ENCODE measurements at regions not wholly inside any gene's neighbourhood (a gene's known extent, or its start where the extent isn't known, plus 50 kb on each side); places are given as distances from the start of the nearest gene placed in this dataset.

DNA sequence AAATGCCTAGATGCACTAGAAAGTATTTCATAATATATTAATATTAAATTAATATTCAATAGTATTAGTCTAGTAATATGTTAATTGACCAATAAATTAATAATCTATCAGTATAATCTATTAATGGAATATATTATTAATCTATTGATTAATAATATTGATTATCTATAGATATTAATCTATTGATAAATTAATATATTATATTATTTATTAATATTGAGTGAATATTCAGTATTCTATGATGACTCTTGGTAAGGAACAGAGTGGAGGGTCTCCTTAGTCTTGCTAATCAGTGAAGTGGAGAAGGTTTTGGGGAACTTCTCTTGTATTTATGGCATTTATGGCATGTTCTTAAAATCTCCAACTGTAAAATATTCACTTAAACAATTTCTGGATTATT is 679.3 kb upstream of the FLRT2 start:
- TF ChIP-seq, protein P1, sequence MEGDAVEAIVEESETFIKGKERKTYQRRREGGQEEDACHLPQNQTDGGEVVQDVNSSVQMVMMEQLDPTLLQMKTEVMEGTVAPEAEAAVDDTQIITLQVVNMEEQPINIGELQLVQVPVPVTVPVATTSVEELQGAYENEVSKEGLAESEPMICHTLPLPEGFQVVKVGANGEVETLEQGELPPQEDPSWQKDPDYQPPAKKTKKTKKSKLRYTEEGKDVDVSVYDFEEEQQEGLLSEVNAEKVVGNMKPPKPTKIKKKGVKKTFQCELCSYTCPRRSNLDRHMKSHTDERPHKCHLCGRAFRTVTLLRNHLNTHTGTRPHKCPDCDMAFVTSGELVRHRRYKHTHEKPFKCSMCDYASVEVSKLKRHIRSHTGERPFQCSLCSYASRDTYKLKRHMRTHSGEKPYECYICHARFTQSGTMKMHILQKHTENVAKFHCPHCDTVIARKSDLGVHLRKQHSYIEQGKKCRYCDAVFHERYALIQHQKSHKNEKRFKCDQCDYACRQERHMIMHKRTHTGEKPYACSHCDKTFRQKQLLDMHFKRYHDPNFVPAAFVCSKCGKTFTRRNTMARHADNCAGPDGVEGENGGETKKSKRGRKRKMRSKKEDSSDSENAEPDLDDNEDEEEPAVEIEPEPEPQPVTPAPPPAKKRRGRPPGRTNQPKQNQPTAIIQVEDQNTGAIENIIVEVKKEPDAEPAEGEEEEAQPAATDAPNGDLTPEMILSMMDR (IDR thresholded peaks at IDR 0.05; ENCODE audit: low read depth, low read length) = no peak
- TF ChIP-seq POLR2A (IDR thresholded peaks at IDR 0.05; ENCODE audit: extremely low read depth, insufficient read length) (no peak), MYC (IDR thresholded peaks at IDR 0.05; ENCODE audit: low read depth, low read length) (no peak)
- TF ChIP-seq, protein P2, sequence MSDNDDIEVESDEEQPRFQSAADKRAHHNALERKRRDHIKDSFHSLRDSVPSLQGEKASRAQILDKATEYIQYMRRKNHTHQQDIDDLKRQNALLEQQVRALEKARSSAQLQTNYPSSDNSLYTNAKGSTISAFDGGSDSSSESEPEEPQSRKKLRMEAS (IDR thresholded peaks at IDR 0.05; ENCODE audit: low read depth, low read length) = no peak

All from NB4 (cell line).